ENCODE measurements at regions not wholly inside any gene's neighbourhood (a gene's known extent, or its start where the extent isn't known, plus 50 kb on each side); places are given as distances from the start of the nearest gene placed in this dataset.
A peak's percentile ranks its signal among the peaks of the same experiment; 100 is the strongest.

GRCh38 chr7:17481118-17481517 is 182.7 kb downstream of the AHR start (continued):
- no peak for TF ChIP-seq AKNA (CRISPR knock-in tag; IDR thresholded peaks at IDR 0.05; ENCODE audit: borderline replicate concordance)
- TF ChIP-seq PTBP1 (IDR thresholded peaks at IDR 0.05; ENCODE audit: low read depth, low read length, poor library complexity, severe bottlenecking) = no peak
- TF ChIP-seq DPF2 (CRISPR knock-in tag; IDR thresholded peaks at IDR 0.05; ENCODE audit: borderline replicate concordance, low read depth) = no peak
- peak; percentile 82 for TF ChIP-seq HNF4A (CRISPR knock-in tag; IDR thresholded peaks at IDR 0.05)
- no peak for TF ChIP-seq ZNF839 (CRISPR knock-in tag; IDR thresholded peaks at IDR 0.05; ENCODE audit: borderline replicate concordance)
- no peak for TF ChIP-seq ZNF441 (CRISPR knock-in tag; IDR thresholded peaks at IDR 0.05; ENCODE audit: borderline replicate concordance)
- TF ChIP-seq HMG20A (CRISPR knock-in tag; IDR thresholded peaks at IDR 0.05; ENCODE audit: borderline replicate concordance) = peak; percentile 42; the same call in 1 of the 2 replicates
- TF ChIP-seq U2AF1 (optimal IDR thresholded peaks at IDR 0.05; ENCODE audit: low read depth, low read length) = no peak
- no peak for TF ChIP-seq ZNF574 (CRISPR knock-in tag; IDR thresholded peaks at IDR 0.05)
- TF ChIP-seq ZNF34 (CRISPR knock-in tag; IDR thresholded peaks at IDR 0.05; ENCODE audit: borderline replicate concordance) = no peak
- no peak for TF ChIP-seq KDM2A (CRISPR knock-in tag; IDR thresholded peaks at IDR 0.05; ENCODE audit: borderline replicate concordance, low read depth)
- TF ChIP-seq BORCS8-MEF2B (CRISPR knock-in tag; IDR thresholded peaks at IDR 0.05) = no peak
- TF ChIP-seq TOE1 (CRISPR knock-in tag; IDR thresholded peaks at IDR 0.05) = no peak
- TF ChIP-seq PREB (CRISPR knock-in tag; IDR thresholded peaks at IDR 0.05) = no peak
- no peak for TF ChIP-seq ZNF432 (CRISPR knock-in tag; IDR thresholded peaks at IDR 0.05; ENCODE audit: borderline replicate concordance)
- TF ChIP-seq HNF4G (IDR thresholded peaks at IDR 0.05; ENCODE audit: borderline replicate concordance, low read depth, low read length) = 0 out of 2 replicates have a peak, but pooled peaks have one; percentile 12
- no peak for TF ChIP-seq HNF4G (CRISPR knock-in tag; IDR thresholded peaks at IDR 0.05; ENCODE audit: borderline replicate concordance, low read depth)
- peak; percentile 32; the same call in 1 of the 2 replicates for TF ChIP-seq ARID5B (CRISPR knock-in tag; IDR thresholded peaks at IDR 0.05)

Data from HepG2 (cell line).